DND-41 (cell line): ENCODE measurements at regions not wholly inside any gene's neighbourhood (a gene's known extent, or its start where the extent isn't known, plus 50 kb on each side); places are given as distances from the start of the nearest gene placed in this dataset.

ENCODE experiments used
- EZH2 ChIP-seq: IDR thresholded peaks from 3 replicates; pipeline ENCODE4 v1.6.1; 2012; ENCODE audit warnings: borderline replicate concordance, low read depth, mild to moderate bottlenecking, moderate library complexity, low read length, inconsistent platforms; ENCODE audit not compliant: severe bottlenecking
- TF ChIP-seq, protein P1 (sequence below): IDR thresholded peaks from 2 replicates; pipeline ENCODE4 v1.5.1; 2012; ENCODE audit warnings: borderline replicate concordance, low read length, moderate library complexity, mild to moderate bottlenecking; ENCODE audit not compliant: poor library complexity, severe bottlenecking; ENCODE audit errors: extremely low read depth

DNA sequence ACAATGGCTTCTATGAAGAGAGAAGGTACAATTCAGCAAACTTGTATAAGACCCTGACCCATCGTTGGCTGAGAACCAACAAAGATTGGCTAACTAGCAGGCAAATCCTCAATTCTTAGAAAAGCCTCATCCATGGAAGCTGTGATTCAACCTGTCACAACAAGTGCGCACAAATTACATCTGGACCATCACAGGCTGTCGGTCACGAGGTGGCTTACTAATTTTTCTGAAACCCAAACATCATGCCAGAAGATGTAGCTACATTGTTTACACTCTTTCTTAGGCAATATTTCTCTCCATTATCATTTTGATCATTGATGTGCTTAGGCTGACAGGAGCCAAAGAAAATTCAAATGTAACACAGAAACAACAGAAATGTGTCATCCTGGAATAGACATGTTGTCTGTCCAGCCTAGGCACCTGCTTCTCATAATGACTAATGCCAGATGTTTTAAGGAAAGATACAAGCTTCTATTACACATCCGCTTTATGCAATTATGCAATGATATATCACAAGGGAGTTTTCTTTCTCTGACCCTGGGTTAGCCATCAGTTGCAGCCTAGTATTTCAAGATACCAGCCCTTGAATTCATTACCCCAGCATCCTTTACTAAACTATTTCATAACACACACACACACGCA is 92.9 kb upstream of the DIO2 start:
- TF ChIP-seq, protein P1, sequence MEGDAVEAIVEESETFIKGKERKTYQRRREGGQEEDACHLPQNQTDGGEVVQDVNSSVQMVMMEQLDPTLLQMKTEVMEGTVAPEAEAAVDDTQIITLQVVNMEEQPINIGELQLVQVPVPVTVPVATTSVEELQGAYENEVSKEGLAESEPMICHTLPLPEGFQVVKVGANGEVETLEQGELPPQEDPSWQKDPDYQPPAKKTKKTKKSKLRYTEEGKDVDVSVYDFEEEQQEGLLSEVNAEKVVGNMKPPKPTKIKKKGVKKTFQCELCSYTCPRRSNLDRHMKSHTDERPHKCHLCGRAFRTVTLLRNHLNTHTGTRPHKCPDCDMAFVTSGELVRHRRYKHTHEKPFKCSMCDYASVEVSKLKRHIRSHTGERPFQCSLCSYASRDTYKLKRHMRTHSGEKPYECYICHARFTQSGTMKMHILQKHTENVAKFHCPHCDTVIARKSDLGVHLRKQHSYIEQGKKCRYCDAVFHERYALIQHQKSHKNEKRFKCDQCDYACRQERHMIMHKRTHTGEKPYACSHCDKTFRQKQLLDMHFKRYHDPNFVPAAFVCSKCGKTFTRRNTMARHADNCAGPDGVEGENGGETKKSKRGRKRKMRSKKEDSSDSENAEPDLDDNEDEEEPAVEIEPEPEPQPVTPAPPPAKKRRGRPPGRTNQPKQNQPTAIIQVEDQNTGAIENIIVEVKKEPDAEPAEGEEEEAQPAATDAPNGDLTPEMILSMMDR: no peak
- no peak for TF ChIP-seq EZH2
